AG09319 (cell line): ENCODE measurements at regions not wholly inside any gene's neighbourhood (a gene's known extent, or its start where the extent isn't known, plus 50 kb on each side); places are given as distances from the start of the nearest gene placed in this dataset.

Source experiments
- DNase-seq: peaks from one replicate; pipeline ENCODE4 v3.0.0-alpha.2; 2010; ENCODE audit warnings: low read depth; ENCODE audit errors: extremely low read depth
- CTCF ChIP-seq: IDR thresholded peaks from 2 replicates; pipeline ENCODE4 v1.5.1; 2011; ENCODE audit warnings: low read depth, mild to moderate bottlenecking, inconsistent platforms, low read length, moderate library complexity

- TF ChIP-seq CTCF = no peak
- no peak for DNase-seq
Observed at GRCh38 chr1:55416164-55416842, 201.1 kb upstream of the USP24 start.

GRCh38 chr1:55413286-55413685, 198.1 kb upstream of the USP24 start:
- DNase-seq = no peak
- no peak for TF ChIP-seq CTCF

GRCh38 chr1:55412060-55412459, 196.9 kb upstream of the USP24 start:
- no peak for TF ChIP-seq CTCF
- DNase-seq = no peak

GRCh38 chr1:55402671-55403464, 187.7 kb upstream of the USP24 start:
- DNase-seq = no peak
- no peak for TF ChIP-seq CTCF

- DNase-seq = no peak
- no peak for TF ChIP-seq CTCF
Observed at GRCh38 chr1:55402142-55402541, 187.0 kb upstream of the USP24 start.

GRCh38 chr1:55400508-55400907, 185.3 kb upstream of the USP24 start:
- no peak for TF ChIP-seq CTCF
- DNase-seq = peak; percentile 87

GRCh38 chr1:55399346-55399745, 184.2 kb upstream of the USP24 start:
- TF ChIP-seq CTCF = no peak
- DNase-seq = no peak
